Keratinocyte (primary cell): ENCODE measurements at regions not wholly inside any gene's neighbourhood (a gene's known extent, or its start where the extent isn't known, plus 50 kb on each side); places are given as distances from the start of the nearest gene placed in this dataset.

Experiments
- DNase-seq: peaks from one replicate; pipeline ENCODE4 v3.0.0-alpha.2; 2011; ENCODE audit warnings: low read depth, missing footprints, low spot score
- FAIRE-seq: peaks from 2 replicates; lab custom pipeline; 2011; peaks lifted over from hg19 to GRCh38; lab: Jason Lieb, UNC
- H2AFZ ChIP-seq: 2 replicates; pipeline ENCODE4 v1.6.0; 2012; ENCODE audit warnings: low read length, control low read depth, inconsistent platforms; ENCODE audit not compliant: control insufficient read depth
- H3K27ac ChIP-seq: 2 replicates; pipeline ENCODE4 v1.5.1; 2011; ENCODE audit warnings: low read length; ENCODE audit not compliant: control insufficient read depth, insufficient read depth
- H3K27me3 ChIP-seq: 3 replicates; pipeline ENCODE4 v1.6.0; 2011; ENCODE audit warnings: low read length; ENCODE audit not compliant: control insufficient read depth, insufficient read depth; ENCODE audit errors: extremely low read depth
- H3K36me3 ChIP-seq, 2 experiments: 2 replicates in 1 of 2; 3 replicates in 1 of 2; pipeline ENCODE4 v1.5.1; 2011; ENCODE audit warnings: low read length in 2 of 2, mild to moderate bottlenecking in 1 of 2; ENCODE audit not compliant: control insufficient read depth in 2 of 2, insufficient read depth in 2 of 2; ENCODE audit errors: extremely low read depth in 1 of 2
- H3K4me1 ChIP-seq: 3 replicates; pipeline ENCODE4 v1.5.1; 2011; ENCODE audit warnings: low read length; ENCODE audit not compliant: control insufficient read depth, insufficient read depth; ENCODE audit errors: extremely low read depth
- H3K4me2 ChIP-seq: 3 replicates; pipeline ENCODE4 v1.6.0; 2011; ENCODE audit warnings: low read depth, low read length; ENCODE audit not compliant: control insufficient read depth, insufficient read depth; ENCODE audit errors: extremely low read depth
- H3K4me3 ChIP-seq, 3 experiments: fragments of 200-600 bp in 1 of 3; sonication (generic) in 1 of 3; 2 replicates in 2 of 3; 3 replicates in 1 of 3; pipeline ENCODE4 v1.5.1; 2011 to 2016; ENCODE audit warnings: low read length in 3 of 3, mild to moderate bottlenecking in 3 of 3, control low read depth in 2 of 3, inconsistent platforms in 1 of 3, low read depth in 1 of 3, mixed read lengths in 1 of 3, mixed run types in 1 of 3, moderate library complexity in 1 of 3; ENCODE audit not compliant: control insufficient read depth in 2 of 3, insufficient read depth in 2 of 3; ENCODE audit errors: extremely low read depth in 1 of 3
- H3K79me2 ChIP-seq: 2 replicates; pipeline ENCODE4 v1.6.0; 2012; ENCODE audit warnings: low read length; ENCODE audit not compliant: control insufficient read depth, insufficient read depth
- H3K9ac ChIP-seq: 3 replicates; pipeline ENCODE4 v1.6.0; 2011; ENCODE audit warnings: low read length; ENCODE audit not compliant: control insufficient read depth, insufficient read depth; ENCODE audit errors: extremely low read depth
- H3K9me1 ChIP-seq: 3 replicates; pipeline ENCODE4 v1.6.0; 2011; ENCODE audit warnings: low read length; ENCODE audit not compliant: control insufficient read depth, insufficient read depth; ENCODE audit errors: extremely low read depth
- H3K9me3 ChIP-seq: 2 replicates; pipeline ENCODE4 v1.5.1; 2012; ENCODE audit warnings: low read depth, low read length; ENCODE audit not compliant: control insufficient read depth
- H4K20me1 ChIP-seq: 3 replicates; pipeline ENCODE4 v1.6.0; 2011; ENCODE audit warnings: low read length; ENCODE audit not compliant: control insufficient read depth, insufficient read depth; ENCODE audit errors: extremely low read depth
- CTCF ChIP-seq, 3 experiments: IDR thresholded peaks in 1 of 3; conservative IDR thresholded peaks in 1 of 3; optimal IDR thresholded peaks in 1 of 3; 2 replicates in 2 of 3; 3 replicates in 1 of 3; pipeline versions ENCODE3 to v1.5.1; 2011; ENCODE audit warnings: low read length in 3 of 3, mild to moderate bottlenecking in 3 of 3, moderate library complexity in 2 of 3, control low read depth in 1 of 3, inconsistent platforms in 1 of 3; ENCODE audit not compliant: insufficient read depth in 2 of 3; ENCODE audit errors: extremely low read depth in 1 of 3
- EZH2 ChIP-seq: IDR thresholded peaks from one replicate; pipeline ENCODE4 v1.6.1; 2012; ENCODE audit warnings: inconsistent platforms, mild to moderate bottlenecking, low read length, moderate library complexity
- dilution Hi-C: fragments of 300-500 bp; cut with MboI; formaldehyde crosslinking; loops from one replicate; pipeline ENCODE4 v1.7.0; 2020; ENCODE audit warnings: low sequenced_read_pairs; ENCODE audit not compliant: extremely low pct_ligation_motif_present

GRCh38 chr5:111961862-111962261 lies 204.9 kb upstream of the NREP start:
- no peak for FAIRE-seq

GRCh38 chr5:111960476-111961215 lies 203.7 kb upstream of the NREP start:
- FAIRE-seq (no peak), DNase-seq (no peak)
- no peaks in the 10 kb centered on the region for H3K27me3 ChIP-seq
- no peaks in the 10 kb centered on the region for H3K79me2 ChIP-seq
- no peak overlapping the region for H3K27ac ChIP-seq
- no peak overlapping the region for H2AFZ ChIP-seq
- dilution Hi-C loops = no loop called here
- no peak overlapping the region for H3K4me2 ChIP-seq
- H3K4me3 ChIP-seq = no peak overlapping the region
- H3K9me3 ChIP-seq = no peaks in the 10 kb centered on the region
- no peaks in the 10 kb centered on the region for H3K4me1 ChIP-seq
- H3K9ac ChIP-seq = no peak overlapping the region
- no peaks in the 10 kb centered on the region for H3K36me3 ChIP-seq
- H3K9me1 ChIP-seq = no peaks in the 10 kb centered on the region
- no peaks in the 10 kb centered on the region for H4K20me1 ChIP-seq
- TF ChIP-seq EZH2 (no peak), CTCF (optimal IDR thresholded peaks at IDR 0.05 in 1 of 3, IDR thresholded peaks at IDR 0.05 in 1 of 3, conservative IDR thresholded peaks at IDR 0.05 in 1 of 3; ENCODE audit: extremely low read depth in 1 of 3, insufficient read depth in 2 of 3, low read length in 3 of 3) (no peak)

More at GRCh38 chr5:111961862-111962261, 204.9 kb upstream of the NREP start:
- H3K27me3 ChIP-seq = no peaks in the 10 kb centered on the region
- DNase-seq = no peak
- H2AFZ ChIP-seq = no peak overlapping the region
- H3K36me3 ChIP-seq = no peaks in the 10 kb centered on the region
- H3K4me2 ChIP-seq = no peak overlapping the region
- dilution Hi-C loops = no loop called here
- H3K9ac ChIP-seq = no peak overlapping the region
- no peak overlapping the region for H3K4me3 ChIP-seq
- no peaks in the 10 kb centered on the region for H3K4me1 ChIP-seq
- no peaks in the 10 kb centered on the region for H3K9me3 ChIP-seq
- H4K20me1 ChIP-seq = no peaks in the 10 kb centered on the region
- no peaks in the 10 kb centered on the region for H3K79me2 ChIP-seq
- TF ChIP-seq EZH2 = no peak
- TF ChIP-seq CTCF (optimal IDR thresholded peaks at IDR 0.05 in 1 of 3, IDR thresholded peaks at IDR 0.05 in 1 of 3, conservative IDR thresholded peaks at IDR 0.05 in 1 of 3; ENCODE audit: extremely low read depth in 1 of 3, insufficient read depth in 2 of 3, low read length in 3 of 3) = no peak
- no peak overlapping the region for H3K27ac ChIP-seq
- no peaks in the 10 kb centered on the region for H3K9me1 ChIP-seq
